ENCODE measurements at regions not wholly inside any gene's neighbourhood (a gene's known extent, or its start where the extent isn't known, plus 50 kb on each side); places are given as distances from the start of the nearest gene placed in this dataset.
A peak's percentile ranks its signal among the peaks of the same experiment; 100 is the strongest.
"Not testable (repeated sequence)": the region's sequence is repeated elsewhere in the genome, so short reads cannot be mapped to it uniquely, and the experiment has no call there.

- not testable (repeated sequence) for H3K79me2 ChIP-seq (ENCODE audit: low read length); H2AFZ ChIP-seq (ENCODE audit: low read depth, low read length); H3K9ac ChIP-seq (ENCODE audit: low read length); H4K20me1 ChIP-seq (ENCODE audit: insufficient read depth, low read length); H3K36me3 ChIP-seq (replicated peaks; ENCODE audit: low read depth, low read length); H3K27ac ChIP-seq (ENCODE audit: low read length); H3K9me3 ChIP-seq (ENCODE audit: insufficient read depth, low read length); H3K4me1 ChIP-seq (ENCODE audit: low read length); H3K27me3 ChIP-seq (ENCODE audit: low read depth, low read length); H3K4me2 ChIP-seq (ENCODE audit: low read length); H3K4me3 ChIP-seq (ENCODE audit: low read length)
These were observed 52.8 kb downstream of the FOXD4L6 start for GRCh38 chr9:41075671-41076070.

- H3K4me1 ChIP-seq (ENCODE audit: low read length); H3K9me3 ChIP-seq (ENCODE audit: insufficient read depth, low read length); H3K79me2 ChIP-seq (ENCODE audit: low read length); H3K36me3 ChIP-seq (replicated peaks; ENCODE audit: low read depth, low read length); H2AFZ ChIP-seq (ENCODE audit: low read depth, low read length); H4K20me1 ChIP-seq (ENCODE audit: insufficient read depth, low read length); H3K27me3 ChIP-seq (ENCODE audit: low read depth, low read length); H3K27ac ChIP-seq (ENCODE audit: low read length): not testable (repeated sequence)
- H3K4me2 ChIP-seq (ENCODE audit: low read length) = peak overlapping the region; percentile 11; the same call in 1 of the 2 replicates
- peak overlapping the region; percentile 67 for H3K4me3 ChIP-seq (ENCODE audit: low read length)
- 0 out of 2 replicates have a peak overlapping the region, but pooled peaks have one; percentile 16 for H3K9ac ChIP-seq (ENCODE audit: low read length)
These were observed 54.0 kb downstream of the FOXD4L6 start for GRCh38 chr9:41074356-41074942.

GRCh38 chr9:41073471-41074243 lies 54.8 kb downstream of the FOXD4L6 start:
- H3K9me3 ChIP-seq (ENCODE audit: insufficient read depth, low read length); H3K4me3 ChIP-seq (ENCODE audit: low read length); H3K27me3 ChIP-seq (ENCODE audit: low read depth, low read length); H3K4me1 ChIP-seq (ENCODE audit: low read length); H3K4me2 ChIP-seq (ENCODE audit: low read length); H2AFZ ChIP-seq (ENCODE audit: low read depth, low read length); H3K9ac ChIP-seq (ENCODE audit: low read length); H4K20me1 ChIP-seq (ENCODE audit: insufficient read depth, low read length); H3K36me3 ChIP-seq (replicated peaks; ENCODE audit: low read depth, low read length); H3K79me2 ChIP-seq (ENCODE audit: low read length); H3K27ac ChIP-seq (ENCODE audit: low read length): not testable (repeated sequence)

- not testable (repeated sequence) for H3K27ac ChIP-seq (ENCODE audit: low read length); H3K9me3 ChIP-seq (ENCODE audit: insufficient read depth, low read length); H3K27me3 ChIP-seq (ENCODE audit: low read depth, low read length); H2AFZ ChIP-seq (ENCODE audit: low read depth, low read length); H3K4me3 ChIP-seq (ENCODE audit: low read length); H4K20me1 ChIP-seq (ENCODE audit: insufficient read depth, low read length); H3K79me2 ChIP-seq (ENCODE audit: low read length); H3K36me3 ChIP-seq (replicated peaks; ENCODE audit: low read depth, low read length); H3K4me1 ChIP-seq (ENCODE audit: low read length); H3K9ac ChIP-seq (ENCODE audit: low read length)
- H3K4me2 ChIP-seq (ENCODE audit: low read length) = peak overlapping the region; percentile 32
These were observed 64.2 kb downstream of the FOXD4L6 start for GRCh38 chr9:41064125-41064795.

GRCh38 chr9:41063243-41063642 lies 65.2 kb downstream of the FOXD4L6 start:
- not testable (repeated sequence) for H3K9ac ChIP-seq (ENCODE audit: low read length); H3K4me3 ChIP-seq (ENCODE audit: low read length); H3K4me2 ChIP-seq (ENCODE audit: low read length); H4K20me1 ChIP-seq (ENCODE audit: insufficient read depth, low read length); H3K9me3 ChIP-seq (ENCODE audit: insufficient read depth, low read length); H3K27me3 ChIP-seq (ENCODE audit: low read depth, low read length); H3K79me2 ChIP-seq (ENCODE audit: low read length); H2AFZ ChIP-seq (ENCODE audit: low read depth, low read length); H3K4me1 ChIP-seq (ENCODE audit: low read length); H3K27ac ChIP-seq (ENCODE audit: low read length); H3K36me3 ChIP-seq (replicated peaks; ENCODE audit: low read depth, low read length)

- not testable (repeated sequence) for H3K36me3 ChIP-seq (replicated peaks; ENCODE audit: low read depth, low read length); H4K20me1 ChIP-seq (ENCODE audit: insufficient read depth, low read length); H2AFZ ChIP-seq (ENCODE audit: low read depth, low read length); H3K4me3 ChIP-seq (ENCODE audit: low read length); H3K9ac ChIP-seq (ENCODE audit: low read length); H3K27ac ChIP-seq (ENCODE audit: low read length); H3K4me2 ChIP-seq (ENCODE audit: low read length); H3K9me3 ChIP-seq (ENCODE audit: insufficient read depth, low read length); H3K27me3 ChIP-seq (ENCODE audit: low read depth, low read length); H3K79me2 ChIP-seq (ENCODE audit: low read length); H3K4me1 ChIP-seq (ENCODE audit: low read length)
These were observed 68.9 kb downstream of the FOXD4L6 start for GRCh38 chr9:41059603-41060002.

GRCh38 chr9:41053666-41054363 lies 74.7 kb downstream of the FOXD4L6 start:
- H3K79me2 ChIP-seq (ENCODE audit: low read length); H3K36me3 ChIP-seq (replicated peaks; ENCODE audit: low read depth, low read length); H3K9ac ChIP-seq (ENCODE audit: low read length); H3K9me3 ChIP-seq (ENCODE audit: insufficient read depth, low read length); H2AFZ ChIP-seq (ENCODE audit: low read depth, low read length); H3K4me3 ChIP-seq (ENCODE audit: low read length); H3K27me3 ChIP-seq (ENCODE audit: low read depth, low read length); H4K20me1 ChIP-seq (ENCODE audit: insufficient read depth, low read length): not testable (repeated sequence)
- Histone ChIP-seq H3K4me1 (ENCODE audit: low read length) (peaks cover 11% of the 10 kb centered on the region), H3K4me2 (ENCODE audit: low read length) (0 out of 2 replicates have a peak overlapping the region, but pooled peaks have one; percentile 14), H3K27ac (ENCODE audit: low read length) (peak overlapping the region; percentile 47)

- H3K4me3 ChIP-seq (ENCODE audit: low read length); H3K4me1 ChIP-seq (ENCODE audit: low read length); H3K27ac ChIP-seq (ENCODE audit: low read length); H3K27me3 ChIP-seq (ENCODE audit: low read depth, low read length); H3K9me3 ChIP-seq (ENCODE audit: insufficient read depth, low read length); H3K9ac ChIP-seq (ENCODE audit: low read length); H3K4me2 ChIP-seq (ENCODE audit: low read length); H3K79me2 ChIP-seq (ENCODE audit: low read length); H2AFZ ChIP-seq (ENCODE audit: low read depth, low read length); H3K36me3 ChIP-seq (replicated peaks; ENCODE audit: low read depth, low read length); H4K20me1 ChIP-seq (ENCODE audit: insufficient read depth, low read length): not testable (repeated sequence)
These were observed 79.8 kb downstream of the FOXD4L6 start for GRCh38 chr9:41048672-41049071.

- not testable (repeated sequence) for H3K27me3 ChIP-seq (ENCODE audit: low read depth, low read length); H3K4me1 ChIP-seq (ENCODE audit: low read length); H3K9me3 ChIP-seq (ENCODE audit: insufficient read depth, low read length); H3K4me2 ChIP-seq (ENCODE audit: low read length); H3K9ac ChIP-seq (ENCODE audit: low read length); H3K4me3 ChIP-seq (ENCODE audit: low read length); H4K20me1 ChIP-seq (ENCODE audit: insufficient read depth, low read length); H2AFZ ChIP-seq (ENCODE audit: low read depth, low read length); H3K27ac ChIP-seq (ENCODE audit: low read length); H3K36me3 ChIP-seq (replicated peaks; ENCODE audit: low read depth, low read length); H3K79me2 ChIP-seq (ENCODE audit: low read length)
These were observed 80.7 kb downstream of the FOXD4L6 start for GRCh38 chr9:41047792-41048191.
